Trophoblast cell (in vitro differentiated cells and primary cell): ENCODE measurements at regions not wholly inside any gene's neighbourhood (a gene's known extent, or its start where the extent isn't known, plus 50 kb on each side); places are given as distances from the start of the nearest gene placed in this dataset.
"Not testable (repeated sequence)": the region's sequence is repeated elsewhere in the genome, so short reads cannot be mapped to it uniquely, and the experiment has no call there.

Experiments
- DNase-seq, 2 donors: peaks; one replicate each; pipeline ENCODE4 v3.0.0-alpha.2; 2016
- H2AFZ ChIP-seq: 2 replicates; pipeline ENCODE4 v1.6.1; 2013; ENCODE audit warnings: low read length, moderate library complexity, mild to moderate bottlenecking; ENCODE audit not compliant: insufficient read depth, poor library complexity
- H2AK5ac ChIP-seq: 2 replicates; pipeline ENCODE4 v1.6.1; 2013; ENCODE audit warnings: mild to moderate bottlenecking, low read length
- H2BK120ac ChIP-seq: 2 replicates; pipeline ENCODE4 v1.6.1; 2013; ENCODE audit warnings: low read length, mild to moderate bottlenecking, moderate library complexity; ENCODE audit not compliant: insufficient read depth, poor library complexity
- H2BK12ac ChIP-seq: 2 replicates; pipeline ENCODE4 v1.6.1; 2013; ENCODE audit warnings: mild to moderate bottlenecking, low read length, moderate library complexity
- H2BK5ac ChIP-seq: 2 replicates; pipeline ENCODE4 v1.6.1; 2013; ENCODE audit warnings: low read length, low read depth, moderate library complexity, mild to moderate bottlenecking; ENCODE audit not compliant: poor library complexity
- H3K14ac ChIP-seq: 2 replicates; pipeline ENCODE4 v1.6.1; 2013; ENCODE audit warnings: mild to moderate bottlenecking, low read length
- H3K18ac ChIP-seq: 2 replicates; pipeline ENCODE4 v1.6.1; 2013; ENCODE audit warnings: mild to moderate bottlenecking, low read length
- H3K23ac ChIP-seq: 2 replicates; pipeline ENCODE4 v1.6.1; 2013; ENCODE audit warnings: low read length
- H3K27ac ChIP-seq: 2 replicates; pipeline ENCODE4 v1.5.1; 2013; ENCODE audit warnings: low read depth, mild to moderate bottlenecking, inconsistent platforms, low read length, moderate library complexity
- H3K27me3 ChIP-seq: 2 replicates; pipeline ENCODE4 v1.6.1; 2013; ENCODE audit warnings: inconsistent platforms, mild to moderate bottlenecking, low read length, moderate library complexity; ENCODE audit not compliant: insufficient read depth
- H3K36me3 ChIP-seq, 2 experiments: 1 replicate in 1 of 2; 2 replicates in 1 of 2; pipeline ENCODE4 v1.6.1; 2013; ENCODE audit warnings: low read length in 2 of 2, mild to moderate bottlenecking in 2 of 2, moderate library complexity in 1 of 2; ENCODE audit not compliant: insufficient read depth in 2 of 2, control insufficient read depth in 1 of 2
- H3K4ac ChIP-seq: 2 replicates; pipeline ENCODE4 v1.6.1; 2013; ENCODE audit warnings: low read depth, mild to moderate bottlenecking, low read length, moderate library complexity
- H3K4me1 ChIP-seq, 2 experiments: 1 replicate in 1 of 2; 2 replicates in 1 of 2; pipeline ENCODE4 v1.6.1; 2013; ENCODE audit warnings: low read length in 2 of 2, mild to moderate bottlenecking in 2 of 2, moderate library complexity in 1 of 2; ENCODE audit not compliant: insufficient read depth in 2 of 2, control insufficient read depth in 1 of 2
- H3K4me2 ChIP-seq: 2 replicates; pipeline ENCODE4 v1.6.1; 2013; ENCODE audit warnings: inconsistent platforms, mild to moderate bottlenecking, low read length, moderate library complexity
- H3K4me3 ChIP-seq: 2 replicates; pipeline ENCODE4 v1.5.1; 2013; ENCODE audit warnings: mild to moderate bottlenecking, low read depth, low read length, inconsistent platforms
- H3K79me1 ChIP-seq: one replicate; pipeline ENCODE4 v1.6.1; 2013; ENCODE audit warnings: low read length
- H3K79me2 ChIP-seq: 2 replicates; pipeline ENCODE4 v1.6.1; 2013; ENCODE audit warnings: low read length, mild to moderate bottlenecking; ENCODE audit not compliant: control insufficient read depth, insufficient read depth, poor library complexity
- H3K9ac ChIP-seq: 2 replicates; pipeline ENCODE4 v1.6.1; 2013; ENCODE audit warnings: mild to moderate bottlenecking, low read length
- H3K9me3 ChIP-seq: 2 replicates; pipeline ENCODE4 v1.6.1; 2013; ENCODE audit warnings: low read depth, mild to moderate bottlenecking, control low read depth, inconsistent platforms, low read length; ENCODE audit not compliant: insufficient read depth
- H4K12ac ChIP-seq: 2 replicates; pipeline ENCODE4 v1.6.1; 2013; ENCODE audit warnings: low read depth, mild to moderate bottlenecking, low read length, moderate library complexity
- H4K8ac ChIP-seq: 2 replicates; pipeline ENCODE4 v1.6.1; 2013; ENCODE audit warnings: low read depth, mild to moderate bottlenecking, low read length, moderate library complexity
- H4K91ac ChIP-seq: one replicate; pipeline ENCODE4 v1.6.1; 2013; ENCODE audit warnings: low read depth, mild to moderate bottlenecking, low read length, moderate library complexity
- WGBS: extraction: QIAGEN DNeasy Blood & Tissue Kit; methylation state at CpG from one replicate; pipeline ENCODE4 v1.1.7; 2013; ENCODE audit warnings: missing lambda C conversion rate; ENCODE audit not compliant: insufficient read length, insufficient coverage; ENCODE audit errors: extremely low coverage; 5-methylcytosine and 5-hydroxymethylcytosine counted together

DNA sequence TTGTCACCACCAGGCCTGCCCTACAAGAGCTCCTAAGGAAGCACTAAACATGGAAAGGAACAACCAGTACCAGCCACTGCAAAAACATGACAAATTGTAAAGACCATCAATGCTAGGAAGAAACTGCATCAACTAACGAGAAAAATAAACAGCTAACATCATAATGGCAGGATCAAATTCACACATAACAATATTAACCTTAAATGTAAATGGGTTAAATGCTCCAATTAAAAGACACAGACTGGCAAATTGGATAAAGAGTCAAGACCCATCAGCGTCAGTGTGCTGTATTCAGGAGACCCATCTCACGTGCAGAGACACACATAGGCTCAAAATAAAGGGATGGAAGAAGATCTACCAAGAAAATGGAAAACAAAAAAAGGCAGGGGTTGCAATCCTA, 77.0 kb upstream of the SAMSN1 start:
- not testable (repeated sequence) for H3K18ac ChIP-seq, H2BK12ac ChIP-seq, H2BK5ac ChIP-seq, H3K79me1 ChIP-seq, H4K12ac ChIP-seq, H3K4ac ChIP-seq, H2AFZ ChIP-seq, H3K23ac ChIP-seq, H3K4me2 ChIP-seq, H4K91ac ChIP-seq, H2BK120ac ChIP-seq, H2AK5ac ChIP-seq, H3K4me3 ChIP-seq, H3K4me1 ChIP-seq, H3K14ac ChIP-seq, H3K9me3 ChIP-seq, DNase-seq, H4K8ac ChIP-seq, H3K36me3 ChIP-seq, H3K79me2 ChIP-seq, H3K27ac ChIP-seq, H3K27me3 ChIP-seq, H3K9ac ChIP-seq
- no CpG with 5 or more reads among the region's 3 CpGs for WGBS

DNA sequence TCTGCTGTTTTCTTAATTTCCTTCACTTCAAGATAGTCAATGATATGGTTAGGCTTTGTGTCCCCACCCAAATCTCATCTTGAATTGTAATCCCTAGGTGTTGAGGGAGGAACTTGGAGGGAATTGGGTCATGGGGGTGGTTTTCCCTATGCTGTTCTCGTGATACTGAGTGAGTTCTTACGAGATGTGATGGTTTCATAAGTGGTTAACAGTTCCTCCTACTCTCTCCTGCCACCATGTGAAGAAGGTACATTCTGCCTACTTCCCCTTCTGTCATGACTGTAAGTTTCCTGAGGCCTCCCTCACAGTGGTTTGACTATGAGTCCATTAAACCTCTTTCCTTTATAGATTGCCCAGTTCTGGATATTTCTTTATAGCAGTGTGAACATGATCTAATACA, 74.0 kb upstream of the SAMSN1 start:
- Histone ChIP-seq H3K27me3 (no peaks in the 10 kb centered on the region), H3K79me2 (no peaks in the 10 kb centered on the region), H3K23ac (no peak overlapping the region), H3K18ac (no peak overlapping the region), H2BK12ac (no peak overlapping the region), H3K4me1 (no peaks in the 10 kb centered on the region), H2BK5ac (no peak overlapping the region), H3K4ac (no peak overlapping the region), H2AK5ac (no peak overlapping the region), H3K79me1 (no peaks in the 10 kb centered on the region), H3K36me3 (no peaks in the 10 kb centered on the region), H3K4me2 (no peak overlapping the region), H3K27ac (no peak overlapping the region), H3K9me3 (peaks cover 2% of the 10 kb centered on the region), H4K91ac (no peak overlapping the region), H3K4me3 (no peak overlapping the region), H4K12ac (no peak overlapping the region), H3K14ac (no peak overlapping the region), H2AFZ (no peak overlapping the region), H3K9ac (no peak overlapping the region), H2BK120ac (no peak overlapping the region), H4K8ac (no peak overlapping the region)
- no peak for DNase-seq
- no CpG with 5 or more reads among the region's 2 CpGs for WGBS

DNA sequence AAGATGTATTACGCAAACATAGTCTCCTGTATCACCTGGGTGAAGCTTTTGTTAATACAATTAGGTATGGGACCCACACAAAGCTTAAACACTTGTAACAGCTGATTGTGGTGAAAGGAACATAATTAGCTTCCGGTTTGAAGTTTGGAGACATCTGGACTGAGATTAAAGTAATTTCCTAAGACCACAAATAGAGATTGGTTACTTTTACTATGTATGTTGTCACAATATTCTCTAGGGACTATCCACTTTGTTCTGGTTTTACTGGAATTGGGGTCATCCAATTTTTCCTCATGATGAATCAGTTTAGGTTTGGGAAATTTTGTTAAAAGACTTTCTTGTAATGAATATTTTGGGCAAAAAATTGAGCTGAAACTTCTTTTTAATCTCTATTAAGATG, 71.8 kb upstream of the SAMSN1 start:
- Histone ChIP-seq H2BK120ac (no peak overlapping the region), H3K18ac (no peak overlapping the region), H4K12ac (no peak overlapping the region), H3K79me2 (no peaks in the 10 kb centered on the region), H2BK5ac (no peak overlapping the region), H3K36me3 (no peaks in the 10 kb centered on the region), H4K91ac (no peak overlapping the region), H3K14ac (no peak overlapping the region), H2AK5ac (no peak overlapping the region), H3K79me1 (no peaks in the 10 kb centered on the region), H3K4me1 (no peaks in the 10 kb centered on the region), H3K27ac (no peak overlapping the region), H3K9ac (no peak overlapping the region), H2BK12ac (no peak overlapping the region), H3K4me2 (no peak overlapping the region), H4K8ac (no peak overlapping the region), H3K23ac (no peak overlapping the region), H3K4me3 (no peak overlapping the region), H3K9me3 (peaks cover 2% of the 10 kb centered on the region), H3K4ac (no peak overlapping the region), H3K27me3 (no peaks in the 10 kb centered on the region), H2AFZ (no peak overlapping the region)
- no CpG with 5 or more reads among the region's 2 CpGs for WGBS
- no peak for DNase-seq

DNA sequence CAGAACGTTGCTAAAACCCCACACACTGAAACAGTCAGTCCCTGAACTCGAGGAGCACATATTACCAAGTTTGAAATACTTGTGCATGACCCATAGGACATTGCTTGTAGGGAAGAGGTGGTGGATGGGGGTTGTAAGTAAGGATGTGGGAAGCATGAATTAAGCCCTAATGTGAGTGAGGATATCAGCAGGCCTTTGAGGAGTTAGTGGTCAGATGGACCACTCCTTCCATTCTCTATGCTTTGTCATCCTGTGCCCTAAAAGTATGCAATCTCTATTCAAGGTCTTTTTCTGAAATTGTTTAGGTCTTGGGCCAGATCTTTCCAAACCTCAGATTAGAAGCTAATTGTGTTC, 70.9 kb upstream of the SAMSN1 start:
- DNase-seq: no peak
- H4K91ac ChIP-seq: no peak overlapping the region
- no peak overlapping the region for H2AK5ac ChIP-seq
- WGBS: no CpG with 5 or more reads among the region's 2 CpGs
- no peak overlapping the region for H3K23ac ChIP-seq
- H3K4me3 ChIP-seq: no peak overlapping the region
- no peak overlapping the region for H2BK12ac ChIP-seq
- no peaks in the 10 kb centered on the region for H3K79me2 ChIP-seq
- no peak overlapping the region for H3K14ac ChIP-seq
- no peak overlapping the region for H3K27ac ChIP-seq
- H2AFZ ChIP-seq: no peak overlapping the region
- no peaks in the 10 kb centered on the region for H3K36me3 ChIP-seq
- no peak overlapping the region for H4K12ac ChIP-seq
- no peaks in the 10 kb centered on the region for H3K27me3 ChIP-seq
- no peak overlapping the region for H3K4ac ChIP-seq
- no peak overlapping the region for H2BK120ac ChIP-seq
- peaks cover 2% of the 10 kb centered on the region for H3K9me3 ChIP-seq
- H3K79me1 ChIP-seq: no peaks in the 10 kb centered on the region
- H3K18ac ChIP-seq: no peak overlapping the region
- no peak overlapping the region for H3K9ac ChIP-seq
- no peaks in the 10 kb centered on the region for H3K4me1 ChIP-seq
- no peak overlapping the region for H3K4me2 ChIP-seq
- H4K8ac ChIP-seq: no peak overlapping the region
- H2BK5ac ChIP-seq: no peak overlapping the region
